PC-3 (cell line): ENCODE measurements at regions not wholly inside any gene's neighbourhood (a gene's known extent, or its start where the extent isn't known, plus 50 kb on each side); places are given as distances from the start of the nearest gene placed in this dataset.
A peak's percentile ranks its signal among the peaks of the same experiment; 100 is the strongest.

Experiments used
- ATAC-seq: fragments of 200-7000 bp; cut with Tn5 transposase; 2 replicates; pipeline ENCODE4 v1.9.1; 2020; ENCODE audit warnings: mild to moderate bottlenecking, moderate library complexity
- BruUV-seq: library from RNA; stranded (reverse); fragments of 400-500 nt; replicated peaks from 2 replicates; lab custom pipeline; 2021; lab: Mats Ljungman, UMichigan
- CTCF ChIA-PET: fragments of 300-600 bp; sonication (Branson Sonifier 250); formaldehyde crosslinking; loops from one replicate; lab custom pipeline; 2022; ENCODE audit warnings: antibody characterized with exemption; lab: Charles Lee
- POLR2A ChIA-PET: fragments of 300-600 bp; sonication (Branson Sonifier 250); formaldehyde crosslinking; loops from one replicate; lab custom pipeline; 2022; ENCODE audit warnings: antibody characterized with exemption; ENCODE audit not compliant: unreplicated experiment; lab: Charles Lee
- DNase-seq: peaks from one replicate; pipeline ENCODE4 v3.0.0-alpha.2; 2015
- H2AFZ ChIP-seq: fragments of 300-600 bp; sonication (generic); 2 replicates; pipeline ENCODE4 v1.6.0; 2016; ENCODE audit warnings: antibody characterized with exemption, low read length
- H3F3A ChIP-seq: fragments of 300-600 bp; sonication (generic); one replicate; pipeline ENCODE4 v1.6.0; 2017; ENCODE audit warnings: antibody characterized with exemption, low read length, control low read depth, mild to moderate bottlenecking; ENCODE audit not compliant: unreplicated experiment
- H3K27ac ChIP-seq: fragments of 300-600 bp; sonication (generic); 2 replicates; pipeline ENCODE4 v1.5.1; 2016; ENCODE audit warnings: mild to moderate bottlenecking, low read length
- H3K27me3 ChIP-seq: fragments of 300-600 bp; sonication (generic); 2 replicates; pipeline ENCODE4 v1.6.1; 2016; ENCODE audit warnings: low read length, mixed read lengths
- H3K36me3 ChIP-seq: fragments of 300-600 bp; sonication (generic); 2 replicates; pipeline ENCODE4 v1.6.1; 2016; ENCODE audit warnings: low read depth, mixed run types, low read length, mixed read lengths
- H3K4me1 ChIP-seq: fragments of 300-600 bp; sonication (generic); 2 replicates; pipeline ENCODE4 v1.5.1; 2016; ENCODE audit warnings: low read length; ENCODE audit not compliant: insufficient read depth
- H3K4me2 ChIP-seq: fragments of 300-600 bp; sonication (generic); 2 replicates; pipeline ENCODE4 v1.6.0; 2016; ENCODE audit warnings: low read length
- H3K4me3 ChIP-seq: fragments of 300-600 bp; sonication (generic); 2 replicates; pipeline ENCODE4 v1.5.1; 2016; ENCODE audit warnings: mild to moderate bottlenecking, low read length, mixed read lengths
- H3K79me2 ChIP-seq: fragments of 300-600 bp; sonication (generic); 2 replicates; pipeline ENCODE4 v1.6.1; 2017; ENCODE audit warnings: low read length, mixed read lengths
- H3K9ac ChIP-seq: fragments of 300-600 bp; sonication (generic); 2 replicates; pipeline ENCODE4 v1.6.0; 2016; ENCODE audit warnings: mild to moderate bottlenecking, low read length
- H3K9me2 ChIP-seq: fragments of 300-600 bp; sonication (generic); replicated peaks from 2 replicates; pipeline ENCODE4 v1.6.1; 2016; ENCODE audit warnings: mixed run types, low read length, mixed read lengths
- H3K9me3 ChIP-seq: fragments of 300-600 bp; sonication (generic); 2 replicates; pipeline ENCODE4 v1.6.1; 2016; ENCODE audit warnings: low read length, mixed read lengths
- H4K20me1 ChIP-seq: fragments of 300-600 bp; sonication (generic); 2 replicates; pipeline ENCODE4 v1.6.1; 2016; ENCODE audit warnings: low read length, mixed read lengths
- CTCF ChIP-seq: fragments of 300-600 bp; sonication (generic); conservative IDR thresholded peaks from 2 replicates; pipeline ENCODE4 v1.5.1; 2017; ENCODE audit warnings: antibody characterized with exemption, low read depth, mild to moderate bottlenecking, low read length
- EZH2 ChIP-seq: fragments of 300-600 bp; sonication (generic); IDR thresholded peaks from one replicate; pipeline ENCODE4 v1.6.1; 2017; ENCODE audit warnings: antibody characterized with exemption, mild to moderate bottlenecking, low read length; ENCODE audit not compliant: unreplicated experiment
- EZH2phosphoT487 ChIP-seq: fragments of 300-600 bp; sonication (generic); IDR thresholded peaks from 2 replicates; pipeline ENCODE4 v1.6.1; 2018; ENCODE audit warnings: mild to moderate bottlenecking, antibody characterized with exemption, low read length, borderline replicate concordance
- intact Hi-C: fragments of 100-400 bp; cut with micrococcal nuclease; formaldehyde crosslinking; loops from 2 replicates; pipeline ENCODE4 v1.9.0; 2023

DNA sequence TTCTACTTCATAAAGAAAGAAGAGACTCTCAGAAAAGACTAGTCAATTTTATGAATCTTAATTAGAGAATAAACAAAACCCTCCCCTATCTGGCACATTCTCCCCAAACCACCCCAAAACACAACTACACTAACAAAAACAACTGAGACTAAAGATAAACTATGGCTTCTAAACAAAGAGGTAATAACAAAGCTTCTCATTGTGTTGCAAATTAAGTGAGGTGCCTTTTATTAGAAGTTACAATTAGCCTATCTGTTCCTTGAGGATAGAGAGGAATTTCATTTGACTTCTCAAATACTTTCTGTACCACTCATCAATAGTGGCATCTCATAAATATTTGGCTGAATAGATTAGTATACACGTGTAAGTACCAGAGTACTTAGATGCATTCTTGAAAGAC, 1196.2 kb downstream of the PCDH9 start:
- no peak for ATAC-seq
- POLR2A ChIA-PET = no interaction called here
- Histone ChIP-seq H3K9ac (no peak overlapping the region), H4K20me1 (no peaks in the 10 kb centered on the region), H3K4me3 (no peak overlapping the region), H2AFZ (no peak overlapping the region), H3F3A (no peaks in the 10 kb centered on the region), H3K27ac (no peak overlapping the region), H3K79me2 (no peaks in the 10 kb centered on the region), H3K9me2 (no peaks in the 10 kb centered on the region), H3K27me3 (no peaks in the 10 kb centered on the region), H3K36me3 (no peaks in the 10 kb centered on the region), H3K4me2 (no peak overlapping the region), H3K4me1 (no peaks in the 10 kb centered on the region), H3K9me3 (no peaks in the 10 kb centered on the region)
- TF ChIP-seq CTCF (no peak), EZH2 (no peak), EZH2phosphoT487 (no peak)
- no peak for DNase-seq
- CTCF ChIA-PET = no interaction called here
- intact Hi-C loops = no loop called here
- BruUV-seq = no TSS peak

GRCh38 chr13:66021846-66022245, 1208.3 kb downstream of the PCDH9 start:
- BruUV-seq = no TSS peak

GRCh38 chr13:66014771-66015170, 1215.4 kb downstream of the PCDH9 start:
- Histone ChIP-seq H3K79me2 (no peaks in the 10 kb centered on the region), H3K27me3 (no peaks in the 10 kb centered on the region), H3K36me3 (no peaks in the 10 kb centered on the region), H3K27ac (no peak overlapping the region), H3F3A (no peaks in the 10 kb centered on the region), H3K9me3 (no peaks in the 10 kb centered on the region), H3K4me3 (no peak overlapping the region), H3K9me2 (no peaks in the 10 kb centered on the region), H3K4me2 (no peak overlapping the region), H2AFZ (no peak overlapping the region), H3K4me1 (no peaks in the 10 kb centered on the region), H4K20me1 (no peaks in the 10 kb centered on the region), H3K9ac (no peak overlapping the region)
- ATAC-seq (0 out of 2 replicates have a peak, but pooled peaks have one; percentile 29), DNase-seq (peak; percentile 2)
- no peak for TF ChIP-seq EZH2phosphoT487
- no peak for TF ChIP-seq CTCF
- TF ChIP-seq EZH2 = no peak
- ChIA-PET POLR2A (no interaction called here), CTCF (no interaction called here)
- intact Hi-C loops = no loop called here
- BruUV-seq = no TSS peak

More at GRCh38 chr13:66021846-66022245, 1208.3 kb downstream of the PCDH9 start:
- TF ChIP-seq EZH2phosphoT487 (no peak), EZH2 (no peak), CTCF (no peak)
- Histone ChIP-seq H3K79me2 (no peaks in the 10 kb centered on the region), H3K9ac (no peak overlapping the region), H3K27me3 (no peaks in the 10 kb centered on the region), H3K9me3 (no peaks in the 10 kb centered on the region), H3K27ac (no peak overlapping the region), H4K20me1 (no peaks in the 10 kb centered on the region), H3K4me1 (no peaks in the 10 kb centered on the region), H3F3A (no peaks in the 10 kb centered on the region), H3K4me2 (no peak overlapping the region), H2AFZ (no peak overlapping the region), H3K36me3 (no peaks in the 10 kb centered on the region), H3K4me3 (no peak overlapping the region), H3K9me2 (no peaks in the 10 kb centered on the region)
- ATAC-seq = no peak
- DNase-seq = no peak
- intact Hi-C loops = no loop called here
- POLR2A ChIA-PET = no interaction called here
- CTCF ChIA-PET = no interaction called here
